ENCODE measurements at regions not wholly inside any gene's neighbourhood (a gene's known extent, or its start where the extent isn't known, plus 50 kb on each side); places are given as distances from the start of the nearest gene placed in this dataset.

DNA sequence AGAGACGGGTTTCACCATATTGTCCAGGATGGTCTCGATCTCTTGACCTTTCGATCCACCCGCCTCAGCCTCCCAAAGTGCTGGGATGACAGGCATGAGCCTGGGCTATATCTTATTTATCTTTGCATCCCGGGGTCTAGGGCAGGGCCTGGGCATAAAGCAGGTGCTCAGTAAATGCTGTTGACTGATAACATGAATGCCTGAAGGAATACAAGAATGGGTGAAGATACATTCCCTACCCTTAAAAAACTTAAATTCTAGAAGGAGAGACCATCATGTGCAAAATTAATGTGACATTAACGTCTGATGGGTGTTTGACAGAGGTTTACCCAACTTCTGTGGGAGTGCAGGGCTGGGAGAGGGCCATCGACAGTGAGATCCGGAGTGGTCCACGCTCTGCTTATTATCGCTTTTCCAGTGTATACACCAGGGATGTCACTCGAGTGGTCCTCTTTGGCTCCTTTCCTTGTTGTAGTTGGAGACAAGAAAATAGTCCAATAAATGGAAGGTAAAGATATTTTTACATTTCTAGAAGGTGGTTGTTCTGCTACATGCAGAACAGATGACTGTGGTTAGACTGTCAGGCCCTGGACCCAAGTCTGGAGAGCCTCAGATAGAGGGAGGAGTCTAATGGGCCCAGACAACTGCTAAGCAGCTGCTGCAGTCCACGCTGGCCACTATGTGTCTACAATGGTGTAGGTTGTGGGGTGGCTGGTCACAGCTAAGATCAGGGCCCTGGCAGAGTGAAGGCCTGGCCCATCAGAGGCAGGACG is 131.7 kb downstream of the MYCN start:
- Histone ChIP-seq H3K9me2 (ENCODE audit: low read depth, low read length) (no peaks in the 10 kb centered on the region), H3K36me3 (ENCODE audit: insufficient read depth, low read length) (no peaks in the 10 kb centered on the region), H3F3A (ENCODE audit: insufficient read depth, low read length) (no peaks in the 10 kb centered on the region), H3K27me3 (ENCODE audit: insufficient read depth, low read length) (no peaks in the 10 kb centered on the region), H3K4me2 (ENCODE audit: low read length) (no peak overlapping the region), H3K79me2 (ENCODE audit: insufficient read depth, low read length) (no peaks in the 10 kb centered on the region), H3K4me3 (ENCODE audit: low read depth, low read length, poor library complexity, severe bottlenecking) (no peak overlapping the region), H3K27ac (ENCODE audit: low read depth, low read length, poor library complexity, severe bottlenecking) (no peak overlapping the region), H3K9ac (ENCODE audit: low read length) (no peak overlapping the region), H3K4me1 (ENCODE audit: insufficient read depth, low read length, severe bottlenecking) (no peaks in the 10 kb centered on the region), H2AFZ (ENCODE audit: low read length) (no peak overlapping the region), H4K20me1 (ENCODE audit: insufficient read depth, low read length) (no peaks in the 10 kb centered on the region), H3K9me3 (ENCODE audit: low read length) (no peaks in the 10 kb centered on the region)
- TF ChIP-seq EZH2 (IDR thresholded peaks at IDR 0.05; ENCODE audit: borderline replicate concordance, low read length) = no peak
- TF ChIP-seq, protein P1, sequence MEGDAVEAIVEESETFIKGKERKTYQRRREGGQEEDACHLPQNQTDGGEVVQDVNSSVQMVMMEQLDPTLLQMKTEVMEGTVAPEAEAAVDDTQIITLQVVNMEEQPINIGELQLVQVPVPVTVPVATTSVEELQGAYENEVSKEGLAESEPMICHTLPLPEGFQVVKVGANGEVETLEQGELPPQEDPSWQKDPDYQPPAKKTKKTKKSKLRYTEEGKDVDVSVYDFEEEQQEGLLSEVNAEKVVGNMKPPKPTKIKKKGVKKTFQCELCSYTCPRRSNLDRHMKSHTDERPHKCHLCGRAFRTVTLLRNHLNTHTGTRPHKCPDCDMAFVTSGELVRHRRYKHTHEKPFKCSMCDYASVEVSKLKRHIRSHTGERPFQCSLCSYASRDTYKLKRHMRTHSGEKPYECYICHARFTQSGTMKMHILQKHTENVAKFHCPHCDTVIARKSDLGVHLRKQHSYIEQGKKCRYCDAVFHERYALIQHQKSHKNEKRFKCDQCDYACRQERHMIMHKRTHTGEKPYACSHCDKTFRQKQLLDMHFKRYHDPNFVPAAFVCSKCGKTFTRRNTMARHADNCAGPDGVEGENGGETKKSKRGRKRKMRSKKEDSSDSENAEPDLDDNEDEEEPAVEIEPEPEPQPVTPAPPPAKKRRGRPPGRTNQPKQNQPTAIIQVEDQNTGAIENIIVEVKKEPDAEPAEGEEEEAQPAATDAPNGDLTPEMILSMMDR (IDR thresholded peaks at IDR 0.05; ENCODE audit: low read length) = no peak

DNA sequence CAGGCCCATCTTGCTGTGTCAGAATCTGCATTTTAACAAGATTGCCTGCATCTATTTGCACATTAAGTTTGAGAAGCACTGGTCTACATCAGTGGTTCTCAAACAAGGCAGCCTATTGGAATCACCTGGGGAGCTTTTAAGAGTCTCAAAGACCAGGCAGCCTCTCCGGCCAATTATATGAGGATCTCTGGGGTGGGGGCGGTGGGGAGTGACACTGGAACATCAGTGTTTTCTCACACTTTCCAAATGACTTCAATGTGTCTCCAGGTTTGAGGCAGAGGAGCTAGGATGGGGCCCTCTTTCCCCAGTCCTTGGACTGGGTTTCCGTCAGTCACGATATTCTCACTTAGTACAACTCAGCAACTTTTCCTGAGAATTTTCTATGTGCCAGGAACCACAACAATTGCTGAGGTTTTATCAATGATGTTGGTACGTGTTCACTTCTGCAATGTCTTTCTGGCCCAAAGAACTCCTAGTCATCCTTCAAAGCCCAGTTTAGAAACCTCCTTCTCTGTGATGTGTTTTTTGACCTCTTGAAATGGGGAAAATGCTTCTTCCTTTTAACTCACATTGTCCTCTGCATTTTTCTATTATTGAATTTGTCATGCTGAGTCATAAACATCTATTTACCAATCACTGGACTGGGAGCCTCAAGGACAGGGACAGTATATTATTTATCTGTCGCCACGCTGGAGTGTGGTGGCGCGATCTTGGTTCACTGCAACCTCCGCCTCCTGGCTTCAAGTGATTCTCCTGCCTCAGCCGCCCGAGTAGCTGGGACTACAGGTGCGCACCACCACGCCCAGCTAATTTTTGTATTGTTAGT is 130.9 kb downstream of the MYCN start:
- Histone ChIP-seq H2AFZ (ENCODE audit: low read length) (no peak overlapping the region), H3K9ac (ENCODE audit: low read length) (no peak overlapping the region), H3K27me3 (ENCODE audit: insufficient read depth, low read length) (no peaks in the 10 kb centered on the region), H3K79me2 (ENCODE audit: insufficient read depth, low read length) (no peaks in the 10 kb centered on the region), H3K9me2 (ENCODE audit: low read depth, low read length) (no peaks in the 10 kb centered on the region), H3K9me3 (ENCODE audit: low read length) (no peaks in the 10 kb centered on the region), H3K4me1 (ENCODE audit: insufficient read depth, low read length, severe bottlenecking) (no peaks in the 10 kb centered on the region), H4K20me1 (ENCODE audit: insufficient read depth, low read length) (no peaks in the 10 kb centered on the region), H3F3A (ENCODE audit: insufficient read depth, low read length) (no peaks in the 10 kb centered on the region), H3K27ac (ENCODE audit: low read depth, low read length, poor library complexity, severe bottlenecking) (no peak overlapping the region), H3K36me3 (ENCODE audit: insufficient read depth, low read length) (no peaks in the 10 kb centered on the region), H3K4me2 (ENCODE audit: low read length) (no peak overlapping the region), H3K4me3 (ENCODE audit: low read depth, low read length, poor library complexity, severe bottlenecking) (no peak overlapping the region)
- no peak for TF ChIP-seq EZH2 (IDR thresholded peaks at IDR 0.05; ENCODE audit: borderline replicate concordance, low read length)
- TF ChIP-seq, protein P1 (IDR thresholded peaks at IDR 0.05; ENCODE audit: low read length) = no peak

DNA sequence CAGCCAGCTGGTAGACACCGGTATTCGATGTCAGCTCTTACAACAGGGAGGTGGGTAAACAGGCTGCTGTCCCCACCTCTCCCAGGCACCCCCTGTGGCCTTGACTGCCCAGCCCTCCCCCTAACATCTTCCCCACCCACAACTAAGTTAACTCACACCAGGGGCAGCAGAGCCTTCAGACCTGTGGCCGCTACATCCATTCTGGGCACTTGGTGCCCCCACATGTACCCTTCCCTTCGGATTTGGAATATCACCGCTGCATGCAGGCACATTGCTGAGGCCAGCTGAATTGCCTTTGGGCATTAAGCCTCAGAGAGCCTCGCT is 130.3 kb downstream of the MYCN start:
- H3K4me2 ChIP-seq (ENCODE audit: low read length) = no peak overlapping the region
- no peak overlapping the region for H2AFZ ChIP-seq (ENCODE audit: low read length)
- no peaks in the 10 kb centered on the region for H3K36me3 ChIP-seq (ENCODE audit: insufficient read depth, low read length)
- H4K20me1 ChIP-seq (ENCODE audit: insufficient read depth, low read length) = no peaks in the 10 kb centered on the region
- no peaks in the 10 kb centered on the region for H3F3A ChIP-seq (ENCODE audit: insufficient read depth, low read length)
- no peaks in the 10 kb centered on the region for H3K9me2 ChIP-seq (ENCODE audit: low read depth, low read length)
- no peaks in the 10 kb centered on the region for H3K27me3 ChIP-seq (ENCODE audit: insufficient read depth, low read length)
- no peak overlapping the region for H3K27ac ChIP-seq (ENCODE audit: low read depth, low read length, poor library complexity, severe bottlenecking)
- H3K79me2 ChIP-seq (ENCODE audit: insufficient read depth, low read length) = no peaks in the 10 kb centered on the region
- H3K4me3 ChIP-seq (ENCODE audit: low read depth, low read length, poor library complexity, severe bottlenecking) = no peak overlapping the region
- H3K9ac ChIP-seq (ENCODE audit: low read length) = no peak overlapping the region
- TF ChIP-seq, protein P1 (IDR thresholded peaks at IDR 0.05; ENCODE audit: low read length) = no peak
- no peak for TF ChIP-seq EZH2 (IDR thresholded peaks at IDR 0.05; ENCODE audit: borderline replicate concordance, low read length)
- H3K9me3 ChIP-seq (ENCODE audit: low read length) = no peaks in the 10 kb centered on the region
- no peaks in the 10 kb centered on the region for H3K4me1 ChIP-seq (ENCODE audit: insufficient read depth, low read length, severe bottlenecking)
